GM21390 (cell line): ENCODE measurements at regions not wholly inside any gene's neighbourhood (a gene's known extent, or its start where the extent isn't known, plus 50 kb on each side); places are given as distances from the start of the nearest gene placed in this dataset.

Experiments
- ATAC-seq: cut with Tn5 transposase; IDR thresholded peaks from one replicate; pipeline ENCODE4 v1.9.1; 2021; ENCODE audit not compliant: unreplicated experiment

DNA sequence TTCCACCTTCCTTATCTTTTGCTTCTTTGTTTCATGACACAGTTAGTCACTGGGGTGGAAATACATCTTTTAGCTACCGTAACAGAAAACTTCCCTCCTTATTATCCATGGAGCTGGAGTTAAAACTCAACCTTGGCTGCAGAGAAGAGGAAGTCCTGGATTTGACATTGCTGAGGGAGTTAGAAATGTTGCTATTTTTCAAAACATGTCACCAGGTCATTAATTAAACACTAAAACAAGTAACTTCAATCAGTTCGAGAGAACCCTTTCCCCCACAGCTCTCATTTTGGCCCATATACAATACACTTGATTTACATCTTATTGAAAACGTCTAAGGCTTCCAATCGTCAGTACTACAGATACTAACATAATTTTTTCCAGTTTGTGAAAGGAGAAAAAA is 237.9 kb upstream of the CD180 start:
- no peak for ATAC-seq

DNA sequence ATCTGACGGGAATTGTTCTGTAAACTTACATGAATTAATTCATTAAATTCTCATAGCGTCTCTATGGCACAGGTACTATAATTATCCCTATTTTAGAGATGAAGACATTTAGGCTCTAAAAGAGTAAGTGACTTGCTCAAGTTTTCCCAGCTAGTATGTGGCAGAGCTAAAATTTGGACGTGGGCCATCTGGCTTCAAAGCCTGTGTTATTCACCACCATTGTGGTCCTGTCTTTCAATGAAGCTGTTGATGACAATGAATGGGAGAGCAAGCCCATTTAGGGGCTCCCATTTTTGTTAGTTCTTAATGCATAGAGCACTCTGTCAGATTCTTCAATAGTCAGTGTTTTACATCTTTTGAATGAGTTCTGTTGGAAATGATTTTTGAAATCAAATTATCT is 236.0 kb upstream of the CD180 start:
- ATAC-seq = no peak

DNA sequence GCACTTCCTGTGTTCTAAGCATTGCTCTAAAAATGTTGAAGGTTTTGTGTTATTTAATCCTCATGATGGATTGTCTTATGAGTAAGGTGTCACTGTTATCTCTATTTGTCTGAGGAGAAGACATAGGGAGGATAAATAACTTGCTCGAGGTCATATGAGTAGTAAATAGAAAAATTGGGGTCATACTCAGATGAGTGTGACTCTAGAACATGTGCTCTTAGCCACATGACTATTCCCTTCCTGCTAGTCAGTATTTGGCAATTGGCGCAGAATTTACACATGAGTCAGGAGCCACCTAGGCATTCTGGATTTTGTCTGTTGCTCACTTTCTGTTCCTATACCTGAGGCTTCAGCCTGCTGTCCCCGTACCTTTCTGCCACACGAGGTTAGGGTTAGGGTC is 234.6 kb upstream of the CD180 start:
- ATAC-seq = no peak

DNA sequence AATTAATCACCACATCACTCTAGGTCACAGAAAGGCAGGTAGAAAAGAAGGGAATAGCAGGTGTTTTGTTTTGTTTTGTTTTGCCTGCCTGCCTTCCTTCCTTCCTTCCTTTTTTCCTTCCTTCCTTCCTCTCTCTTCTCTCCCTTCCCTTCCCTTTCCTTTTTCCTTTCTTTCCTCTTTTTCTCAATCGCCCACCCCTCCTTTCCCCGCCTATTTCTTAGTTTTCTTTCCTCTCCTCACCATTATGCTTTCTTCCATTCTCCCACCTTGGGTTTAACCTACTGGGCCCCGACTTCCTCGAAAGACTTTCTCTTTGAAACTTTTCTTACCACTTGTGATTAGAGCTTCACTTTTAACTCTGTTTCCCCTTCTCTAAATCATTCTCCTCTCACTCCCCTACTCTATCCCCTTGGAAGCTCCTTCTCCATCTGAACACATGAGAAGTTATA is 231.3 kb upstream of the CD180 start:
- no peak for ATAC-seq

DNA sequence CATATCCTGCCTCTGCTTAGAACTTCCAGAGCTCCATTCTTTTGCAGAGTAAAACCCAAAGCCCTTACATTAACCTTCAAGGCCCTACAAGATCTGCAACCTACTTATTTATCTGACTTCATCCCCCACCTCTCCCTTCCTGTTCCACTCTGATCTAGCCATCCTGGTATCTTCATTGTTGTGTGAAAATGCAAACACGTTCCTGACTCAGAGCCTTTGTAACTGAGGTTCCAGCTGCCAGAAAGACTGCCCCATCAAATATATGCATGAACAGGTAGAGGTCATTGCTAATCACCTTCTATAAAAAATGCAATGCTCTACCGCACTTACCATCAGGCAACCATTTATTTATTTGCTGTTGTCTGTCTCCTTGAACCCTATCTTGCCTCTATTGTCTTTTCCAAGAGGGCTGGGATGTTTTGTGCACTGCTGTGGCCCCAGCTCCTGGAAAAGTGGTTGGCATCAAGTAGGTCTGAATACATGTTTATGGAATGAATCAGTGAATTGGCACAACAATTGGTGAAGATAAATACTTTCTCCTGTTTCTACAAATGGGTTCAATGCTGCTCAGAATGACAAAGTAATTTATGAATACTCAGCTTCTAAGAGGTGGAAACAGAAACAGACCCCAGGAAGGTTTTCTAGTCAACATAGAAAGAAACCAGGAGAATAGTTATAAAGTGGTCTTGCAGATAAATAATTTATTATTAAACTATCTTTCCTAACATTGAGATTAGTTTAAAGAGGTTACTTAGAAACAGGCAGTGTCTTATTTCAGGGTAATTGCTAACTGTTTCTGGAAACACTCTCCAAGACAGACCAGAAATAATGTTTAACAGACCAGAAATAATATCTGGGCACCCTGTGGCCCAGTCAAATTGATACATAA is 230.6 kb upstream of the CD180 start:
- no peak for ATAC-seq

DNA sequence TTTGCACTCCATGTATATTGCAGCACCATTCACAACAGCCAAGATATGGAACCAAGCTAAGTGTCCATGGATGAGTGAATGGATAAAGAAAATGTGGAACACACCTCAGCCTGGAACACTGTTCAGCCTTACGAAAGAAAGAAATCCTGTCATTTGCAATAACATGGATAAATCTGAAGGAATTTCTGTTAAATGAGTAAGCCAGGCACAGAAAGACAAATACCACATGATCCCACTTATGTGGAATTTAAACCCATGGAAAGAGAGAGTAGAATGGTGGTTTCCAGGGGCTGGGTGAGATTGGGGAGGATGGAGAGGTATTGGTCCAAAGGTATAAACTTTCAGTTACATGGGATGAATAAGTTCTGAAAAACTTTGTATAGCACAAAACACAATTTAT is 228.9 kb upstream of the CD180 start:
- ATAC-seq = no peak

DNA sequence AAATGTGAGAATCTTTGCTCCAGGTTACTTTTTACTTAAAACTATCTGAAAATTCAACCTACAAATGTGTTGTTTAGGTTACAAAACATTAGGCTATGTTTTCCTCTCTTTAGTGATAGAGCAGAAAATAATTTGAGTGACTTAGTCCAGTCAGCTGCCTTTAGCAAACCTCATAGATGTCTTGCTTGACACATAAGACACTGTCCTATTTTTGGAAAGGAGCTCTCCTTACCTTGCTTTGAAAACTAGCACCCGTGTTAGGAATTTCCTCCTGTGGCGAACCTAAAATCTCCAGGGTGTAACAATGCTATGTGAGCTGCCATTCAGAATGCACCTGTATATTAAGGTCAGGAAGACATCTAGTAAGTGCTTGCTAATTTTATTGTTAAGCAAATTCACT is 221.2 kb upstream of the CD180 start:
- no peak for ATAC-seq

DNA sequence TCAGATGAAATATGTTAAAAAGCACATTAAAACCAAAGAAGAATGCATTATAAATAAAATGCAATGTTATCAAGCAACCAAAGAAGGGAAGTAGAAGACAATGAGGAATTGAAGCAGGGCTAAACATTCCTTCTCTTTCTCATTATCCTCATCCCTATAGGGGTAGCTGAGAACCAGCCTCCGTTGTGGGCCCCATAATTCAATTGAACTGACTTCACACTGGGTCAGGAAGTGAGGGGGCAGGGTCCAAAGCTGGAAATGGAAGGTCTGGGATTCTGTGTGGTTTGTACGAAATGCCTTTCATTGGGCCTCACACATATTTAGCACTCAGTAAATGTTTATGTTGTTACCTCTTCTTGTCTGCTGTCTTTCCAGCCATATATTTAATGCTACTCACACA is 220.4 kb upstream of the CD180 start:
- ATAC-seq = no peak

DNA sequence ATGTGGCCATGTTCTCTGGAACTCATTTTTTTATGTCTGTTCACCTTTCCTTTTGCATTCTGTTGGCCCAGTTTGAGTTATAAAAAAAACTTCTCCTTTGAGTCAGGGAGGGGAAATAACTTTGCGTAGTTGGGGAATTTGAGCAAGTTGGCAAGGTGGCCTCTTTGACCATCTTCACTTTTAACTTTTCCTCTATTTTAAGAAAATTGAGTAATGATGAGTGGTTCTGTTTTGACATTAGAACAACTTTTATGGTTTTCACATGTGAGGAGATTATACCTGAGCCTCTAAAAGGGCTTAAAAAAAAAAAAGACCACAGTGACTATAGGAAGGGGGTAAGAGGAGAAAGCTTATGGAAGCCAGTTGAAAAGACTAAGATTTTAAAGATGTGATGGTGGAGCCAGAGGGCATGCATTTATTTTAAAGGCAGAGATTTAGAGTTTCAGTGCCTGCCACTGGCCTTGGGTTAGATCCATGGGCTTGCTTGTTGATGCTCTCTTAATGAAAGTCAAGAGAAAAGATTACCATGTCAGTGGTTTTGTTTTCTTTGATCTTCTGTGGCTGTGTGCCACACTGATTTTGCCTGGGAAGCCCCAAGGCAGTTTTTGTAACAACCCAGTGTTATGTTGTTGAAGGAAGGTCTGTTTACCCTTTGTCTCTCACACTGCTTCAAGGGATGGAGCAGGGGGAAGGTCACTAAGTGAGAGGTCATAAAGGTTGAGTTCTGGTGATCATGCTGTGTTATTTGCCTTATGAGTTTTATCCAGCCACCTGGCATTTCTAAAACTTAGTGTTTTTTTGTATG is 219.7 kb upstream of the CD180 start:
- no peak for ATAC-seq

DNA sequence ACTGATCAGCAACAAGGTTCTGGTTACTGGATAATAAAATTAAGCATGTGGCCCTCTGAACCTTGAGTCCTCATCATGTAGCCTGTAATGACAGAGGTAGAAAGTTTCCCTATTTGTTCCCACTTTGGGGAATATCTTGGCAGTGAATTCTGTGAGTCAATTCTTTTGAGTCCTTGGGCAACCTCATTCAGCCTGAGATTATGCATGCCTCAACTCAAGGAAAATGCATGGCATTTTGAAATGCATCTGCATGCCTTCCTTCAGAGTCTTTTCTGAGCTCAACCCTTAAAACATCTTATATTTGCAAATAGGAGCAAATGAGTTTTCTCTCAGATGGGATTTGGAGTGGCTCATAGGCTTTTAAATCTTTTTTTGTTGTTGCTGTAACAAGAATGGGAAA is 218.1 kb upstream of the CD180 start:
- ATAC-seq = no peak

DNA sequence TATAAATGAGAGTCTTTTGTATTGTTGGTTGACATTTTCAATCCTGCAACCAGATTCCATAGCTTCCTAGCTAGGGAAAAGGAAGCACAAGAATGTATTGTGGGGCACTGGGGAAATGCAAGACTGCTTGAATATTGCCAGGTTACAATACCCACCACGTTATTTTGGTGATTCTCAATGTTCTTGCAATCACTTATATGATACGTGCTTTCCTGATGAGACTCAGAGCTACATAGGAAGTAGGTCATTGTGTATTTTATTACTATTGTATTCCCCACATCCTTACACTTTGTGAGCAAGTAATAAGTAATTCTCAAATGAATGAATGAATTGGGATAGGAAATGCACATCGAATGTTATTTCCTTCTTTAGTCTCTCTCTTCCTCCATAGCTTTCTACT is 217.1 kb upstream of the CD180 start:
- ATAC-seq = no peak

DNA sequence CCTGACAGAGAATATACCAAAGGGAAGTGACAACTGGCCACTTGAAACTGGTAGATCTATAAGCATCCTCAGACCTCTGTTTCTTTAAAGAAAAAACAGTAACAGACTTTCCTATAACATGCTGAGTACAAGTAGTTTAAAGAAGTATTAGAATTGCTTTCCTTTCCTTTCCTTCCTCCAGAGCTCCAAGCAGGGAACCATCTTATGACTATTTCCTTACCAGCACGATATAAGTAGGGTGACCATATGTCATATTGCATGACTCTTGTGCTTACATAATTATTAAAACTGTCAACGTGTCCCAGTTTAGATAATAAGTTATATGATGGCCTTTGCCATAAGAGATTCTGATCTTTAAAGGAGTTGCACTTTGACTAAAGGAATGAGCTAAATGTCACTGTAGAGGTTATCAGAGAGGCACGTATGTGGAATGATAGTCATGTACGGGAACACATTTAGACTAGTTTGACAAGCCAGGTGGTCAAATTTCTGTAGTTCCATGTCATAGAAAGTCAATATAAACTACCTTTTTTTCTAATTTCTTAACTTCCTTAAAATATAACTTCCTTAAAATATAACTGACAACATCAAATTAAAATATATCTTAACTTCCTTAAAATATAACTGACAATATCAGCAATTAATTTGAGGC is 212.7 kb upstream of the CD180 start:
- no peak for ATAC-seq

DNA sequence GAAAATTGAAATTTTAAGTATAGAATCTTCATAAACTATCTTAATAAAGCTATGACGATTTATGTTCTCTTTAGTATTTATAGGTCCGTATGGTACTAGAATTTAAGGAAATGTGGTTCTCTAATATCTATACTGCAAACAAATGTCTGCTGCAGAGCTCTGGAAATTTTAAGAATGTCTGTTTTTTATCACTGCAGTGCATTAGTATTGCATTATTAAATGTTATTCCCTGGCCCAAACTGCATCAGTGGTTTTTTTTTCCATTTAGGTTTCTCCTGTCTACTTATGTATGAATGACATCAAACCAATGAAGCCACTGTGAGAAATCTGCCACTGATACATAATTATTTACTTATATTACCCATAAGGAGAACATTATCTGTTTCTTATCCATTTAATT is 211.4 kb upstream of the CD180 start:
- ATAC-seq = no peak

DNA sequence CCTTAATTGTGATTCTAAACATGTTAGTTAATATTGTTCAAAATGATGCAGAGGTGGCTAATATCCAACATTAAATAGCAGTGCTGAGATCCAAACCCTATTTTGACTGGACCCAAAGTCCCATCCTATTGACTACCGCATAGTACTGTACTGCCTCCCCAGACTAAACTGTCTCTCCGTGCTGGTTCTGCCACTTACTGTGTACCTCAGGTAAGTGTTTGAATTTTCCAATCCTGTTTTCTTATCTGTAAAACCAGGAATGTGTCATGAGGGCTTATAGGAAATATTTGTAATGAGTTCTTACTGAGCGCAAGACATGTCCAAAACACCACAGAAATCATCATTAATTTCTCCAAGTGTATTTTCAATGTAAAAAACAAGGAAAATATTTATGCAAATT is 209.2 kb upstream of the CD180 start:
- no peak for ATAC-seq

DNA sequence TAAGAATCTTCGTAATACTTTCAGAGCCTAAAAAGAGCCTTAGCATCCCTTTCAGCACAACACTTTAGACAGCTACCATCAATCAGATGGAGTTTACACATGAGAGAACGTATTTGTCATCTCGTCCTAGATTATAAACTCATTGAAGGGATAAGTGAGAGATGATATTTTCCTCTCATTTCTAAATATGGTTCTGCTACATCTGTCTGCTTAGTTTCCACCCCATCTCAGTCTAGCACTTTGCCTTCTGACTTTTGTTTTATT is 208.4 kb upstream of the CD180 start:
- no peak for ATAC-seq

DNA sequence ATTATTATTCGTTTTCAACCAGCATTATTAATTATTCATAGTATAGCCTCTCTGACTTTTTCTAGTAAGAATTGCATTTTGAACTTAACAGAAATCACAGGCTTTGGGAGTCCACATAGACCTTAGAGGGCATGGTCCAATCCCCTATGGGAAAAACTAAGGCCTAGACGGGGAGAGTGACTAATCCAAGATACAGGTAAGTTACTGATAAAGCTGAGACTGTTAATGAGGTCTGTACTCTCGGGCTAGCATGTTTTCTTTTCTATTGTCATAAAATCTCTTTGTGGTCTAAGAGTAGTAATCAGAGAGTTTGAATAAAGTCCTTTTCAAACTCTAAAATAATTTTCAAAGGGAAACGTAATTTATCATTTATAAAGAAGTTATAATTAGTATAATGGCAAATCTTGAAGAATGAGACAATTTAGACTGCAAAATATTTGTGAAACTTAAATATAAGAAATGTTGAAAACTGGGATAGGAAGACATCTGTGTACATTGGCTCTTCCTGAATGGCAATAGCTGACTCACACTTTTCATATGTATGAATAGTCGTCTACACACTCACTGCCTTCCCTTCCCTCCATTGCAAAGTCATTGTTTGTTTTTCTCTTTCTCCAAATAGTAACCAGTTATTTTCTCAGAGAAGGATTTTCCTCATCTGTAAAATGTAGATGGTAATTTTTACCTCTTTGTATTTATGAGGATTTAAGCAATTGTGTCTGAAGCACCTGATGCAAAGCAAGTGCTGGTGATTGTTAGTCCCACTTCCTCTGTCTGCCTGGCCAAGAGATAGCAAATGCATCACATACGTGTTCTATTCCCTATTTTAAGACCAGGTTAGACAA is 207.9 kb upstream of the CD180 start:
- no peak for ATAC-seq

DNA sequence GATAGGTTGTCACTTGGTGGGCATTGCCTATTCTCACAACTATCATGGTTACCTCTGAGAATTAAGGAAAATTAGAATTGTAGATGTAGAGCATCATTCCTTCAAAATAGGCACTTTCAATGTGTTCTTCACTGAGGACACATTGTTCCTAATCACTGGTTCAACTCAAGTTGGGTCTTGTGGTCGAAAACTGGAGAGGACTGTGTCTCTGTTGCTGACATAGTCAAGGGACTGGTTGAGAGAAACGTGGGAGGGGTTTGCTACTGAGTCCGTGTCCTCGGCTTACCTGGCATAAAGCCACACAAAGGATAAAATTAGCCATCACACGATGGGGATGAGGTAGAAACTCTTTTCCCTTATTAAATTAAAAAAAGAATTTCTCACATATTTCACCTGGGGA is 205.9 kb upstream of the CD180 start:
- no peak for ATAC-seq

DNA sequence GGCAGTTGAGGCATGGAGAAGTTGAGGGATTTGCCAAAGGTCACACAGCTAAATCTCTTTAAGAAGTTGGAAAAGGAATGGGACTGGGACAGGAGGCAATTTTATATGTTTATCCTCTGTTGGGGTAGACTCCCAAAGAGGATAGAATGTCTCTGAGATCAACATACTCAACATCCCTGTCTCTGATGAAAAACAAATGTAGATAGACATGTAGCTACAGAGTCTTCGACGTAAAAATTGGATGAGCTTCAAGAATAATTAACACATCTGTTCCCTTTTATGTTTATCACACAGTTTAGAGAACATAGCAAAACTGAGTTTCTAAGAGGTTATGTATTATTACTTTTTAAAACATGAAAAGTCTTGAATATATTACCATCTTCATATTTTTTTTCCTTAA is 204.6 kb upstream of the CD180 start:
- ATAC-seq = no peak

DNA sequence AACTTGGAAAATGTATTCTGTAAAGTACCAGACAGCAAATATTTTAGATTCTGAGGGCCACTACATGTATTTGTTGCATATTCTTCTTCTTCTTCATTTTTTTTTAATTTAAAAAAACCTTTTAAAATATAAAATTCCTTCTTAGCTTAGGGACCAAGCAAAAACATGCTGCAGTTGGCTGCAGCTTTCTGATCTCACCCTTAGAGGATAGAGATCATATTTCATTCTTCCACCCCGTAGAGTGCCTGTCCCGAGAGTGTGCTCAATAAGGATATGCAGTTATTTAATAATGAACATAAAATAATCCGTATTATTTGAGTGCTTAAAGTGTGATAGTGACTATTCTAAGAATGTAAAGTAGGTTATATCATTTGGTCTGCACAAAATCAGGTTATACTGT is 204.2 kb upstream of the CD180 start:
- no peak for ATAC-seq

DNA sequence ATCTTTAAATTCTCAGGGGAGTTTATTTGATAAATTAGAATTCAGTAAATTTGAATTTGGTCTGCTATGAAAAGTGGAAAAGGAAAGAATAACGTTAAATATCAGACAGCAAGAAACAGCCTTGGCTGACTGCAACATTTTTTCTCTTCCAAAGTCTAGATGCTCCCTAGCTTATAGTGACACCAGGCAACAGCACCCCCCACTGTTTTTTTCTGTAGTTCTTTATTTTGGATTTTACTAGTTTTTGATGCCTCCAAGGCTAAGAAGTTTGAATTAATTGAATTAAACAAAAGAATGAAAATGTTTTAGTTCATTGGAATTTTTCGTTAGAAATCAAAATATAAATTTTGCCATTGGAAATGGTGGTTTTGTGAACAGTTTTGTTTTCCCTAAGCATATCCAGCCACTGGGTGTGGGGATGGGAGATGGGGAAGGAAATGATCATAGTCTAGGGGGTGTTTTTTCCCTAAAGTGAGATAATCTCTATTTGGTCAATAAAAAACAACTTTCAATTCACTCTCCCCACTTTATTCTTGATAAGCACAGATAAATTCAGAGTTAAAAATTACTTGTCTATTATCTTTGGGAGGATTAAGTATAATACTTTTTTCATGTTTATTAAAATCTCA is 199.3 kb upstream of the CD180 start:
- no peak for ATAC-seq

DNA sequence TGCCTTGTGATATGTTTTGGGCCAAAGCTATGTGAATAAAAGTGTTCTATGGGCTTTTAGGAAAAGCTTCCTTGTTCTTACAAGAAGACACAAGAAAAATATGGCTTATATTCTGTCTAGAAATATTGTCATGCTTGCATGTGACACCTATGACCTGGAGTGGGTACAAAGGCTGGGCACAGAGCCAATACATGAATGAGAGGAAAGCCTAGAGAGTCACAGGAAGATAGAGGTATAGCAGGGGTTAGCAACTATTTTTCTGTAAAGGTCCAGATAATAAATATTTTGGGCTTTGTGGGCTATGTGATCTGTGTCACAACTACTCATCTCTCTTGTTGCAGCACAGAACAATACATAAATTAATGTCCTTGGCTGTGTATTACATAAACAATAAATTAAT is 196.6 kb upstream of the CD180 start:
- no peak for ATAC-seq
